CD1c-positive myeloid dendritic cell (primary cell): ENCODE measurements at regions not wholly inside any gene's neighbourhood (a gene's known extent, or its start where the extent isn't known, plus 50 kb on each side); places are given as distances from the start of the nearest gene placed in this dataset.

Experiments
- DNase-seq: peaks from one replicate; pipeline ENCODE4 v3.0.0-alpha.2; 2016; ENCODE audit errors: extremely low spot score

DNA sequence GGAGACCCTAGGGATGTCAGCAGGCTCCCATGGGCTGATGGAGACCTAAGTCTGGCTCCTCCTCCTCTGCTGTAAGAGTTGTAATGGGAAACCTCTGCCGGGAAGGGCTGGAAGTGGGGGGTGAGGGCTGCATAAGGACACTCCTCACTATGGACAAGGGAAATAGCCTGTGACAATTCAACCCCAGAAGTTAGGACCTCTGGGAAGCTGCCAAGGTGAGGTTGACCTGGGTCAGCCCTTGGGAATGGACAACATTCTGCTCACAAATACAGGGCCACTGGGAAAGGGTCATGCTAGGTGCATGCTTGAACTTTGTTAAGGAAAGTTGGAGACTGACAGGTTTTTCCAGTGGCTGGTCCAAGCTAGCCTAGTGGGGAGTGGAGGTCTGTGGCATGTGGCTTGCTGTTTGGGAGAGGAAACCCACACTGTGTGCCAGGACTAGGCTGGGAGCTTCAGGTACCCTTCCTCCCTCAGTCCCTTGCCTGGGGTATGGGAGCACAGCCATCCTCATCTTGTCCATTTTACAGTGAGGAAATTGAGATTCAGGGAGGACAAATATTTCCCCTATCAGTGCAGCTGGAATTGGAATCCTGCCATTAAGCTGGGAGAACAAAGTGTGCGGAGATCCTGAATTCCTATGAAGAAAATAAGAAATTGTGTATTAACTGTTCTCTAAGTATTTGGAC, 190.4 kb downstream of the SALL1 start:
- DNase-seq = no peak

- no peak for DNase-seq
Measured at GRCh38 chr16:50957056-50957455, 194.0 kb downstream of the SALL1 start.

DNA sequence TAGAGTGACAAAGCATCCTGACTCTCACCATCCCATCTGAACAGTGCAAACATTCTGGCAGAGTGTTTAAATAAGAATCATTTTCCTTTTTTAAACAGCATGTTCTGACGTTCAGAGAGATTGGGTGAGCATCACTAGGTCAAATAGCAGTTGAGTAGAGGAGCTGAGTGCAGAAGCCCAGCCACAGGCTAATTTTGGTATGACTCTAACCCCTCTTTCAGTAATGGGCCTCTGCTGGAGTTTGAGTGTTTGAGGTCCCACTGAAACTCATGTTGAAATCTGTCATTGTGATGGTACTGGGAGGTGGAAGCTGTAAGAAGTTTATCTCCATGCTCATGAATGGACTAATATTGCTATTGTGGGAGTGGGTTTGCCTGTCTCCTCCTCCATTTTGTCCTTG, 194.4 kb downstream of the SALL1 start:
- no peak for DNase-seq

- no peak for DNase-seq
Measured at GRCh38 chr16:50955311-50955710, 195.8 kb downstream of the SALL1 start.

DNA sequence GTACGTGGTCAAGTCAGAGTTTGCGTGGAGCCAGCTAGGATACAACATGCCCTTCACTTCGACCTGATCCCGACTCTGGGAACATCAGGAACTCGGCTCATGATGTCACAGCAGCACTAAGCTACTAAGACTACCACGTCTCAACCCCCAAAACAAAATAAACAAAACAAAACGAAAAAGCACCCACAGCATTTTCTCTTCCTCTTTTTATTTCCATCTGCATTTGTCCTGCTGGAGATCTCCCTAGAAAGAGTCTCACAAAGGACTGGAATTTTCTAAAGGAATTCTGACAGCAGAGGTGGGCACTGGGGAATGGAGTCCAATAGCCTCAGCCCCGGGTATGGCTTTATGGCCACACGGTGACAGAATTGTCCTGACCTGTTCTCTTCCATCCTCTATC, 196.6 kb downstream of the SALL1 start:
- DNase-seq = no peak

- DNase-seq = no peak
Measured at GRCh38 chr16:50953290-50953689, 197.8 kb downstream of the SALL1 start.

DNA sequence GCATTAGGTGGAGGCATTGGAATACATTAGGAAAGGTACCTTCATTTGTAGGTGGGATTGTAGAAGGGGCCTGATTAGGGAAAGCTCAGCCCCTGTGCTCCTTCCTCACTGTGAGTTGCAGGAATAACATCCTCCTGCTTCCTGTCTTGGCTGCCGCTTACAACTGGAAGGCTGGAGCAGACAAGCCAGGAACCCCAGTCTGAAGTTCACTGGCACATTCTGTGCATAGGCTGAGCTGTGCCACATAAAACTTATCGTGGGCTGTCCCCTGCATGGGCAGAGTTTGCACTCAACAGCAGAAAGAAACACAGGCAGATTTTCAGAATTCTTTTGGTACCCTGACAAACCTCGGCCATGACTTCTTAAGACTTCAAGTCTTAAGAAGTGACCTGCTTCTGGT, 200.1 kb downstream of the SALL1 start:
- no peak for DNase-seq

GRCh38 chr16:50948268-50948930, 202.7 kb downstream of the SALL1 start:
- DNase-seq = no peak

DNA sequence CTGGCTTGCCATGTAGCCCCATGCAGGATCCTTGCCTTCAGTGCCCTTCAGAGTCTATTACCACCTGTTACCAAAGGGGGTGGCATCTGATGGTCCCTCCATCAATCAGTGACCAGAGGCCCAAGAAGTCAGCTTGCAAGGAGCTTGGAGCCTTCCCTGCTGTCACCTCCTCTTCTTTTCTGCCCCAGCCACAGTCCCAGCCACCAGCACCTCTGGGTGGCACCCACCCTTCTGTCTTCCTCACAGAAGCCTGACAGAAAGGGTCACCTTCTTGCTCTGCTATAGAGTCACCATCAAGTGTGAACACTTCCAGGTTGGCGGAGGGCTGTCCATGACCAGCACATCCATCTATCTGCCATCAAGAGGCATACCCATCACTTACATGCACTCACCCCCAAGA, 203.2 kb downstream of the SALL1 start:
- no peak for DNase-seq

DNA sequence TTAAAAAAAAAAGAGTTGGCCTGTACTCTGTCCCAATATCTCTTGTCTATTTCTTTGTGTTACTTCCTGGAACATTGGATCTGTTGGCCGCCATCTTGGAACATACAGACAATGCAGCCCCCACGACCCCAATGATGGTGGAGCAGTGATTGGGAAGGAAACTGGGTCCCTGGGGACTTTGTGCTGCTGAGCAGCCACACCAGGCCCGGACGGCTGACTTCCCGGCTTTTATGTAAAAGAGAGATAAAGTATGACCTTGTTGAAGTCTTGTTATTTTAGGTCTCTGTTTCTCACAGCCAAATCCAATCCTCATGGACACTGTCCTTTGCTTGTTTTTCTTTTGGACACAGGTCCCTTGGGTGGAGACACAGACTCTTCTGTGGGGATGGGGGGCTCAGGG, 204.5 kb downstream of the SALL1 start:
- DNase-seq = no peak

DNA sequence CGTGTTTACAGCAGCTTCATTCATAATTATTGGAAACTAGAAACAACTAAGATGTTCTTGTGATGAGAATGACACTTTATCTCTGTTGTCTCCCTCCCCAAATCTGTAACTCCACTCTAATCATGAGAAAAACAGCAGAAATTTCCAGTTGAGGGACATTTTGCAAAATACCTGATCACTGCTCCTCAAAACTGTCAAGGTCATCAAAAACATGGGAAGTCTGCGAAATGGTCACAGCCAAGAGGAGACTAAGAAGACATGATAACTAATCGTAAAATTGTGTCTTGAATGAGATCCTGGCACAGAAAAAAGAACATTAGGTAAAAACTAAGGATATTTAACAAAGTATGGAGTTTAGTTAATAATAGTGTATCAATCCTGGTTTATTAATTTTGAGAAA, 204.2 kb downstream of the CYLD start:
- DNase-seq = no peak

- DNase-seq = no peak
Measured at GRCh38 chr16:50945171-50945570, 203.3 kb downstream of the CYLD start.

DNA sequence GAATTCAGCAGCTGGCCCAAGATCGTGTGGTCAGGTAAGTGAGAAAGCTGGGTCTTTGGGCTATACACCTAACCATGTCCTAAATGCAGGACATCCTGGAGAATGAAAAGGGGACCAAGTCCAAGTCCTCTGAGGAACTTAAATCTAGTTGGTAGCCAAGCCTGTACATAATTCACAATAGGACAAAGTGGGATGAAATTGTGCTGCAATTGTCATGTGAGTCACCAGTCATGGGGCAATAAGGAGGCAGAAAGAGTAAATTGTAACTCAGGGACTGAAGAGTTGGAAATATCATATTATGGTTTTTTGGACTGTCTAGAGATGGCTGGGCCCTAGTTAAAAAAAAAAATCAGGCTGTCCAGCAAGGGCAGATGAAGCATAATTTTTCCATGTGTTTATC, 202.6 kb downstream of the CYLD start:
- no peak for DNase-seq

DNA sequence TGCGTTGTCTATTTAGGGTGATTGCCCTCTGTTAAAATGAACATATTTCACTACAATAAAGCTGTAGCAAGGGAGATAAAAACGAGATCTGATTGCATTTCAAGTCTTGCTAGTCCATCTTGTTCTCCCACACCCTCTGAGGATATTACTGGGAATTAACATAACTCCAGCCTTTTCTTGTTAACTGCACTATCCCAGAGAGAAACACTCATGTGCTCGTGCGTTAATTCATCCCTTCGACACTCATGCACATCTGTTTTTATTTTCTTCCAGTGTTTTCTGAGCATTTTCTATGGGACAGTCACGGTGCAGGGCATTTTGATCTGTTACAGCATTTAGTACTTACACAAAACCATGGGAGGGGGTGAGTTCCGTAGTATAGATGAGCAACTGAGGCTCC, 202.1 kb downstream of the CYLD start:
- DNase-seq = no peak

DNA sequence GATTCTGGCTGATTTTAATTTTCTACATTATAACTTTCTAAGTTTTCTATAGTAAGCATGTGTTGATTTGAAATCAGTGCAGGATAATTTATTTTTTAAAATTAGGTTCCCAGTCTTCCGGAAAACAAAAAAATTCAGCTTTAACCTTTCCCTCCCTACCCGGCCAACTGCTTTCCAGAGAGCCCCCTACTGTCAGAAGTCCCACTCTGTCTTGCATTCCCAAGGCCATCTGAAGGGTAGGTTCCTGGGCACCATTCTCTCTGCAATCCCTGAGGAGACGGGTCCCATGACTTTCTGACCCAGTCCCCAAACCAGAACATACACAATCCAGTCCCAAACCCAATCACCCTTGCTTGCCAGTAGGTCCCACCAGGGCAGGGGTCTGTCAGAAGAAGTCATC, 200.3 kb downstream of the CYLD start:
- DNase-seq = no peak

DNA sequence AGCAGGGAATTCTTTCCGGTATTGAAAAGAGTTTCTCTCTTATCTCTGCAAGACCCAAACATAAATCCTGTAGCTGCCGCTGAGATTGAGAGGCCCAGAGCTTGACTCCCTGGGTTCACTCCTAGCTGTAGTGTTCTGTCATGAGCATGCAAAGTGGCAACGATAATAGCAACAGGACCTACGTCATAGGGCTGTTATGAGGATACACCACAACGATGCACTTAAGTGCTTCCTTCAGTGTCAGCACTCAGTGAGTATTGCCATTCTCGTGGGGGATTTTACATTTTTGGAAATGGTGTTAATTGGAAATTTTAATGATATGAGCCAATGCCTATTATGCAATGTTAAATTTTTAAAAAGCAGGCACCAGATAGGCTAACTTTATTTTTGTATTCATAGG, 199.8 kb downstream of the CYLD start:
- no peak for DNase-seq

DNA sequence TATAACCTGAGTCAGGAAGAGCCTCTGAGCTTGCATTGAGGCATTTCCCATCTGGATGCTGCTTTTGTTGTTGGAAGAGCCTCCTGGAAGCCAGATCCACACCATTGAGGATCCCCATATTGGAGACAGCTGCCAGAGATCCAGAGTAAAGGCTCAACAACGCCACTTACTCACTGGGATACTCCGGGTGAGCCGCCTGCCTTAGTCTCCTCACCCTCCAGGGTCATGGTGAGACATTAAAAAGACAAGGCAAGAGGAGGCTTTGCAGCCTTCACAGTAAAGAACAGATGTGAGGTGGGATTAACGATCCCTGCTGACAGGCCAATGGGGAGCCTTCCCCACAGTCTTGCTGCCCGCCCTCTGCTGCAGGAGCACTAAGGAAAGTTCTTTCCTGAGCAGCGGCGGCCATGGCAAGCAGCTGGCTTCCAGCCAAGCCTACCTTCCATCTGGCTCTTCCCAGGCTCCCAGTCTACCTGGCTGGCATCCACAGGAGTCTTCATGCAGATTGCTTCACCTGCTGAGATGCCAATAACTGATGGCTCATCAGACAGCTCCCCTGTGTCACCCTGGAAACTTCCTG, 198.5 kb downstream of the CYLD start:
- no peak for DNase-seq

DNA sequence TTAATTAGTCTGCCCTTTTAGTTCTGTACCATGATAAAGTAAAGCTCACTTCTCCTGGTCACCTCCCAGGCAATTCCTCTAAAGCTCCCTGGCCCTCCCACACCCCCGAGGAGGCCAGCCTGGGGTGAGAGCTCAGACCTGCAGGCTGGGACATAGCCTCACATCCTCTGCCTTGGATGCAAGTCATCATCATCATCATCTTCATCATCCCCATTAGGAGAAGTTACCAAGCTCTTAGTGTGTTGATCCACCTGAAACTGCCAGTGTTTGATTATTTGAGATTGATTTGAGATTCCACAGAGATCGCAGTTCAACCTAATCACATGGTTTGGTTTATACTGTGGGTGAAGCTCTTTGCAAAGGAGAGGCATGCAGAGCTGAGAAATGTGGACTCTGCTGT, 197.5 kb downstream of the CYLD start:
- no peak for DNase-seq

GRCh38 chr16:50938932-50939331, 197.0 kb downstream of the CYLD start:
- DNase-seq = no peak

GRCh38 chr16:50933262-50933661, 191.4 kb downstream of the CYLD start:
- DNase-seq = no peak

DNA sequence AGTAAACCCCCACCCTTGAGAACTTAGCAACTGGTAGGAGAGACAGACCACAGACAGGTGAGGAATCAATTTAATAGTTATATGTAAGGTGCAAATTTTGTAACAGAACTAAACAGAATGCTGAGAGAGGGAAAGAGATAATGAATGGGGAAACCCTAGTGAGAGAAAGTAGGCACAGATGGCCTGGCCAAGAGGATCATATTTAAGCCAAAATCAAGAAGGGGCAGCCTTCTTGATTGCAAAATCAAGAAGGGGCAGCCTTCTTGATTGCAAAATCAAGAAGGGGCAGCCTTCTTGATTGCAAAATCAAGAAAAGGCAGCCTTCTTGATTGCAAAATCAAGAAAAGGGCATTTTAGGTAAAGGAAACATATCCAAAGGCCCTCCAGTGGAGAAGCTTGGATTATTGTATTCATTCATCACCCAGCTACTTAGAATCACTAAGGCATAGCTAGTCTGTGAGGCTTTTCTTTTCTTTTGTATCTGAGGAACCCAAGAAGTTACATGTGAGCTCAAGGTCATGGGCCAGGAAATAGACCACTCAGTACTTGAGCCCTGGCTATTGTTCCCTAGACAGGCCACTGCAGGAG, 190.6 kb downstream of the CYLD start:
- DNase-seq = no peak

DNA sequence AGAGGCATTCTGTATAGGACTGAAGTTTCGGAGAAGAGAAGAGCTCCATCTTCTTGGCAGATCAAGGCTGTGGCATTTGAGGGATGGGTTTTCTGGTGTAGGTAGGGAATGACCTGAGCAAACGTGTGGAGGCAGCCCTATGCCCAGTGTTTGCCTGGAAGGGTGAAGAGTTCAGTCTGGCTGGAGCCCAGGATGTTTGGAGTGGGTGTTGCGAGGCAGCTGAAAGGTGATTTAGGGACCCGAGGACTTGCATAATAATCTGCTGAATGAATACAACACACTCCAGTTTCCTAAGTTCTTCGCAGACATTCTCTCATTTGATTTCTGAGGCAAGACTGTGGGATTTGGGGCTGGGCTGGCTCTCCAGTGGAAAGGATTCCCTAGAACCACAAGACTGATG, 186.2 kb downstream of the CYLD start:
- DNase-seq = no peak

DNA sequence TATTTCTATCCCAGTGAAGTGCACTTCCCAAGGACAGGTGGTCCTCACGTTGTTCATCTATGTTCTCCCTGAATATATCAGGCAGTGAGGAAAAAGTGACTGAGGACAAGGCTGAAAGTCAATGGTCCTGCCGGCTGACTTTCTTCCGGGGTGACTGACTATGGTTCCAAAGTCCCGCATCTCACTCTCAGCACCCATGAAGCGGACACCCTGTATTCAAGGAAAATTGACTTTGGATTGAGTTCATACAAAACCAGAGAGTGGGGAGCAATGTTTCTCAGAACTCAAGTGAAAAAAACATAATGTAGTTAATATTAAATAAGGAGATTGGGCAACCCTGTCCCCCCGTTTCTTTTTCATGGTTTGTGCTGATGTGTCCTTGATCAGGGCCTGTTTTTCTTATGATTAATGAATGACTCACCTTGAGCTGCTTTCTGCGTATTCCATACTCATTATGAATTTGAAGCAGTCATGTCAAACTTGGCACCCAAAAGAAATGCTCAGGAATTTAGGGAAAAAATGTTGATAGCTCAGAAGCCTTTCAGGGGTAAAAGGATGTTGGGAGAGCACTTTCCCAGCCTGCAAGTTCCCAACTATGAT, 184.0 kb downstream of the CYLD start:
- no peak for DNase-seq
